Left lung (tissue), 4 donors: ENCODE measurements at regions not wholly inside any gene's neighbourhood (a gene's known extent, or its start where the extent isn't known, plus 50 kb on each side); places are given as distances from the start of the nearest gene placed in this dataset.

Experiments
- ATAC-seq: fragments of 200-7000 bp; cut with Tn5 transposase; one replicate; pipeline ENCODE4 v1.9.1; 2020; ENCODE audit warnings: moderate library complexity
- DNase-seq, 4 donors: peaks; one replicate each; pipeline ENCODE4 v3.0.0-alpha.2; 2013 to 2020
- H3K27ac ChIP-seq, 2 donors: fragments of 200-600 bp; sonication (generic) in 1 of 2; one replicate each; pipeline versions ENCODE4 v1.5.0 to v1.8.0; 2020 to 2021
- H3K27me3 ChIP-seq, 2 donors: fragments of 200-600 bp; sonication (generic) in 1 of 2; one replicate each; pipeline versions ENCODE4 v1.5.0 to v1.8.0; 2020 to 2021
- H3K36me3 ChIP-seq, 2 donors: fragments of 200-600 bp; sonication (generic) in 1 of 2; one replicate each; pipeline versions ENCODE4 v1.5.0 to v1.8.0; 2020 to 2021
- H3K4me1 ChIP-seq, 2 donors: fragments of 200-600 bp; one replicate each; pipeline ENCODE4 v1.8.0; 2021
- H3K4me3 ChIP-seq, 2 donors: fragments of 200-600 bp; sonication (generic) in 1 of 2; one replicate each; pipeline versions ENCODE4 v1.5.0 to v1.8.0; 2020 to 2021; ENCODE audit warnings: mild to moderate bottlenecking in 1 of 2
- H3K9me3 ChIP-seq, 2 donors: fragments of 200-600 bp; sonication (generic) in 1 of 2; one replicate each; pipeline versions ENCODE4 v1.5.0 to v1.8.0; 2020 to 2021
- CTCF ChIP-seq, 2 donors: fragments of 200-600 bp; sonication (generic) in 1 of 2; IDR thresholded peaks; one replicate each; pipeline versions ENCODE4 v1.5.0 to v1.8.0; 2021; ENCODE audit warnings: antibody characterized with exemption in 2 of 2
- intact Hi-C, 2 donors: fragments of 100-400 bp; cut with DNase I; formaldehyde crosslinking; loops; one replicate each; pipeline versions ENCODE4 v1.11.2 to v1.14.2; 2022
- donor health status: DM: no; HTN: yes; CAD: no.
- donor health status: DM: no; HTN: no; CAD: no.

- no peaks in the 10 kb centered on the region for H3K27me3 ChIP-seq
- H3K9me3 ChIP-seq: peaks cover 0 to 11% of the 10 kb centered on the region in 2 donors
- no peaks in the 10 kb centered on the region for H3K36me3 ChIP-seq
- no peak overlapping the region for H3K27ac ChIP-seq
- no peaks in the 10 kb centered on the region for H3K4me1 ChIP-seq
- no peak for ATAC-seq
- no peak for TF ChIP-seq CTCF (IDR thresholded peaks at IDR 0.05)
- no peak for DNase-seq
- intact Hi-C loops: no loop called here
- no peak overlapping the region for H3K4me3 ChIP-seq
Observed at GRCh38 chr2:7803515-7803914, 878.3 kb upstream of the ID2 start.

- ATAC-seq (no peak), DNase-seq (no peak)
- Histone ChIP-seq H3K9me3 (no peaks in the 10 kb centered on the region), H3K27me3 (no peaks in the 10 kb centered on the region), H3K27ac (no peak overlapping the region), H3K4me3 (no peak overlapping the region), H3K36me3 (no peaks in the 10 kb centered on the region), H3K4me1 (no peaks in the 10 kb centered on the region)
- no peak for TF ChIP-seq CTCF (IDR thresholded peaks at IDR 0.05)
- intact Hi-C loops: no loop called here
Observed at GRCh38 chr2:7809640-7810039, 872.2 kb upstream of the ID2 start.

GRCh38 chr2:7811073-7811472 is 870.8 kb upstream of the ID2 start:
- Histone ChIP-seq H3K36me3 (no peaks in the 10 kb centered on the region), H3K9me3 (no peaks in the 10 kb centered on the region), H3K27ac (no peak overlapping the region), H3K4me3 (no peak overlapping the region), H3K27me3 (no peaks in the 10 kb centered on the region), H3K4me1 (no peaks in the 10 kb centered on the region)
- DNase-seq (no peak), ATAC-seq (no peak)
- no peak for TF ChIP-seq CTCF (IDR thresholded peaks at IDR 0.05)
- intact Hi-C loops: no loop called here

- no peak for ATAC-seq
- Histone ChIP-seq H3K4me1 (no peaks in the 10 kb centered on the region), H3K27ac (no peak overlapping the region), H3K27me3 (no peaks in the 10 kb centered on the region), H3K36me3 (no peaks in the 10 kb centered on the region), H3K9me3 (no peaks in the 10 kb centered on the region), H3K4me3 (no peak overlapping the region)
- no peak for DNase-seq
- no peak for TF ChIP-seq CTCF (IDR thresholded peaks at IDR 0.05)
- intact Hi-C loops: no loop called here
Observed at GRCh38 chr2:7812231-7812995, 869.4 kb upstream of the ID2 start.

- H3K4me3 ChIP-seq: no peak overlapping the region
- H3K9me3 ChIP-seq: no peaks in the 10 kb centered on the region
- ATAC-seq (no peak), DNase-seq (no peak)
- H3K27ac ChIP-seq: no peak overlapping the region
- no peaks in the 10 kb centered on the region for H3K36me3 ChIP-seq
- intact Hi-C loops: no loop called here
- H3K4me1 ChIP-seq: no peaks in the 10 kb centered on the region
- H3K27me3 ChIP-seq: no peaks in the 10 kb centered on the region
- no peak for TF ChIP-seq CTCF (IDR thresholded peaks at IDR 0.05)
Observed at GRCh38 chr2:7813541-7814292, 868.1 kb upstream of the ID2 start.
